ENCODE measurements at regions not wholly inside any gene's neighbourhood (a gene's known extent, or its start where the extent isn't known, plus 50 kb on each side); places are given as distances from the start of the nearest gene placed in this dataset.

DNA sequence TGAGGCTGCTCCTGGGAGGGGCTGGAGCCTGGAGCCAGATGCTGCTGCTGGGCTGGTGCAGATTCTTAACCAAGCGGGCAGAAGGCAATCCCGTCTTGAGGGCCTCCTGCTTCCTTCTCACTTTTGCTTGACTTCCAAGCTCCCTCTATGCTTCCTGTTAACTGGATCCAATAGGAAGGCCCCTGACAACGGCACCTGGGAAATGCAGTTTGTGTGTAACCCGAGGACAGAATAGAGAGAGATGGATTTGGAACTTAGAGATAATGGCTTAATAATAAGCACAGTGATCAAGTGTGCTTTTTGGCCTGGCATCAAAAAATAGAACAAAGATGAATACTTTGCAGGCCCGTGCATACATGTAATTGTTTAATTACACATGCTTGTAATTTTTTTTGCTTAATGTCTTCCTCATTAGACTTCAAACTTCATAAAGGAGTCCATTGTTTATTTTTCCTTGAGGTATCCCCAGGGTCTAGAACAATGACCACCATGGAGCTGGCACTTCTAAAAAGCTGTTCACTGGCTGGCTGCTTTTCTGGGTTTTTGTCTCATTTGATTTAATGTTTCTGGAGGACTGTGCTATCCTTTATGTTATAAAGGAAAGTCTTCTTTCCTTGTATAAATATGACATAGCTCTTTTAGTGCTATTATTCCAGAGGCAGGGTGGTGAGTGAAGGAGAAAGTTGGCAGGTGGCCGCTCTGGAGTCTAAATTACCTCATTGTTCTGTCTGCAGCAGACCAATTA is 63.3 kb upstream of the MITF start:
- TF ChIP-seq, protein P1, sequence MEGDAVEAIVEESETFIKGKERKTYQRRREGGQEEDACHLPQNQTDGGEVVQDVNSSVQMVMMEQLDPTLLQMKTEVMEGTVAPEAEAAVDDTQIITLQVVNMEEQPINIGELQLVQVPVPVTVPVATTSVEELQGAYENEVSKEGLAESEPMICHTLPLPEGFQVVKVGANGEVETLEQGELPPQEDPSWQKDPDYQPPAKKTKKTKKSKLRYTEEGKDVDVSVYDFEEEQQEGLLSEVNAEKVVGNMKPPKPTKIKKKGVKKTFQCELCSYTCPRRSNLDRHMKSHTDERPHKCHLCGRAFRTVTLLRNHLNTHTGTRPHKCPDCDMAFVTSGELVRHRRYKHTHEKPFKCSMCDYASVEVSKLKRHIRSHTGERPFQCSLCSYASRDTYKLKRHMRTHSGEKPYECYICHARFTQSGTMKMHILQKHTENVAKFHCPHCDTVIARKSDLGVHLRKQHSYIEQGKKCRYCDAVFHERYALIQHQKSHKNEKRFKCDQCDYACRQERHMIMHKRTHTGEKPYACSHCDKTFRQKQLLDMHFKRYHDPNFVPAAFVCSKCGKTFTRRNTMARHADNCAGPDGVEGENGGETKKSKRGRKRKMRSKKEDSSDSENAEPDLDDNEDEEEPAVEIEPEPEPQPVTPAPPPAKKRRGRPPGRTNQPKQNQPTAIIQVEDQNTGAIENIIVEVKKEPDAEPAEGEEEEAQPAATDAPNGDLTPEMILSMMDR (IDR thresholded peaks at IDR 0.05; ENCODE audit: low read depth, low read length): no peak
- Histone ChIP-seq H3K36me3 (no peaks in the 10 kb centered on the region), H3K4me1 (peaks cover 14% of the 10 kb centered on the region), H3K27me3 (no peaks in the 10 kb centered on the region), H3K4me3 (ENCODE audit: low read depth, low read length) (no peak overlapping the region), H3K9me3 (no peaks in the 10 kb centered on the region)
- DNase-seq: no peak

GRCh38 chr3:69674752-69675151 is 64.5 kb upstream of the MITF start:
- TF ChIP-seq, protein P1 (IDR thresholded peaks at IDR 0.05; ENCODE audit: low read depth, low read length): no peak
- H3K27me3 ChIP-seq: no peaks in the 10 kb centered on the region
- H3K4me1 ChIP-seq: peaks cover 19% of the 10 kb centered on the region
- DNase-seq: no peak
- H3K36me3 ChIP-seq: no peaks in the 10 kb centered on the region
- no peak overlapping the region for H3K4me3 ChIP-seq (ENCODE audit: low read depth, low read length)
- no peaks in the 10 kb centered on the region for H3K9me3 ChIP-seq

GRCh38 chr3:69671082-69671952 is 67.9 kb upstream of the MITF start:
- peak; percentile 81 for DNase-seq

GRCh38 chr3:69669070-69669469 is 70.2 kb upstream of the MITF start:
- TF ChIP-seq, protein P1 (IDR thresholded peaks at IDR 0.05; ENCODE audit: low read depth, low read length): no peak
- H3K36me3 ChIP-seq: no peaks in the 10 kb centered on the region
- no peak for DNase-seq
- H3K4me1 ChIP-seq: peaks cover 21% of the 10 kb centered on the region
- H3K9me3 ChIP-seq: no peaks in the 10 kb centered on the region
- no peak overlapping the region for H3K4me3 ChIP-seq (ENCODE audit: low read depth, low read length)
- no peaks in the 10 kb centered on the region for H3K27me3 ChIP-seq

More at GRCh38 chr3:69671082-69671952, 67.9 kb upstream of the MITF start:
- H3K9me3 ChIP-seq: no peaks in the 10 kb centered on the region
- TF ChIP-seq, protein P1 (IDR thresholded peaks at IDR 0.05; ENCODE audit: low read depth, low read length): peak; percentile 76
- H3K36me3 ChIP-seq: no peaks in the 10 kb centered on the region
- peaks cover 19% of the 10 kb centered on the region for H3K4me1 ChIP-seq
- H3K27me3 ChIP-seq: no peaks in the 10 kb centered on the region
- H3K4me3 ChIP-seq (ENCODE audit: low read depth, low read length): peak overlapping the region; percentile 1; the same call in 1 of the 2 replicates

- Histone ChIP-seq H3K27me3 (no peaks in the 10 kb centered on the region), H3K9me3 (peaks cover 6% of the 10 kb centered on the region; the same call in 1 of the 2 replicates), H3K4me1 (peaks cover 8% of the 10 kb centered on the region), H3K4me3 (ENCODE audit: low read depth, low read length) (no peak overlapping the region), H3K36me3 (no peaks in the 10 kb centered on the region)
- peak; percentile 35 for DNase-seq
- TF ChIP-seq, protein P1 (IDR thresholded peaks at IDR 0.05; ENCODE audit: low read depth, low read length): 0 out of 2 replicates have a peak, but pooled peaks have one; percentile 9
Measured at GRCh38 chr3:69665026-69665737, 74.1 kb upstream of the MITF start.

Measured in BE2C (cell line).